Loucy (cell line): ENCODE measurements at regions not wholly inside any gene's neighbourhood (a gene's known extent, or its start where the extent isn't known, plus 50 kb on each side); places are given as distances from the start of the nearest gene placed in this dataset.

Experiments used
- H2AFZ ChIP-seq: fragments of 200-600 bp; sonication (generic); 2 replicates; pipeline ENCODE4 v1.6.0; 2016; ENCODE audit warnings: antibody characterized with exemption, mild to moderate bottlenecking, low read length, moderate library complexity
- H3F3A ChIP-seq: fragments of 200-600 bp; 2 replicates; pipeline ENCODE4 v1.6.0; 2016; ENCODE audit warnings: antibody characterized with exemption, low read depth, mild to moderate bottlenecking
- H3K27me3 ChIP-seq: fragments of 200-600 bp; sonication (generic); 2 replicates; pipeline ENCODE4 v1.6.1; 2014; ENCODE audit warnings: low read length, mild to moderate bottlenecking; ENCODE audit not compliant: insufficient read depth, poor library complexity, severe bottlenecking
- H3K36me3 ChIP-seq: fragments of 200-600 bp; sonication (generic); 2 replicates; pipeline ENCODE4 v1.6.1; 2016; ENCODE audit warnings: low read length; ENCODE audit not compliant: insufficient read depth
- H3K4me1 ChIP-seq: fragments of 200-600 bp; sonication (generic); 2 replicates; pipeline ENCODE4 v1.5.1; 2014; ENCODE audit warnings: low read length, mild to moderate bottlenecking; ENCODE audit not compliant: insufficient read depth, poor library complexity, severe bottlenecking
- H3K4me2 ChIP-seq: fragments of 200-600 bp; sonication (generic); 2 replicates; pipeline ENCODE4 v1.6.0; 2014; ENCODE audit warnings: antibody characterized with exemption, low read length, low read depth, mild to moderate bottlenecking; ENCODE audit not compliant: poor library complexity, severe bottlenecking
- H3K4me3 ChIP-seq: fragments of 200-600 bp; sonication (generic); 2 replicates; pipeline ENCODE4 v1.5.1; 2014; ENCODE audit warnings: low read length, mild to moderate bottlenecking, mixed read lengths; ENCODE audit not compliant: poor library complexity, severe bottlenecking
- H3K79me2 ChIP-seq: fragments of 200-600 bp; sonication (generic); 2 replicates; pipeline ENCODE4 v1.6.1; 2014; ENCODE audit warnings: low read length; ENCODE audit not compliant: insufficient read depth
- H3K9ac ChIP-seq: fragments of 200-600 bp; sonication (generic); 2 replicates; pipeline ENCODE4 v1.6.0; 2014; ENCODE audit warnings: mild to moderate bottlenecking, low read depth, low read length, moderate library complexity; ENCODE audit not compliant: poor library complexity, severe bottlenecking
- H3K9me2 ChIP-seq: fragments of 200-600 bp; sonication (generic); replicated peaks from 2 replicates; pipeline ENCODE4 v1.6.1; 2016; ENCODE audit warnings: low read depth, low read length, mixed read lengths
- H3K9me3 ChIP-seq: fragments of 200-600 bp; sonication (generic); 2 replicates; pipeline ENCODE4 v1.6.1; 2014; ENCODE audit warnings: mild to moderate bottlenecking, antibody characterized with exemption, low read length, low read depth; ENCODE audit not compliant: insufficient read depth
- H4K20me1 ChIP-seq: fragments of 200-600 bp; sonication (generic); 2 replicates; pipeline ENCODE4 v1.6.0; 2014; ENCODE audit warnings: antibody characterized with exemption, low read length, mild to moderate bottlenecking; ENCODE audit not compliant: insufficient read depth, poor library complexity, severe bottlenecking
- EZH2phosphoT487 ChIP-seq: fragments of 200-600 bp; IDR thresholded peaks from 2 replicates; pipeline ENCODE4 v1.6.1; 2018; ENCODE audit warnings: antibody characterized with exemption, mild to moderate bottlenecking, moderate library complexity, borderline replicate concordance
- TF ChIP-seq, protein P1 (sequence below): fragments of 200-600 bp; sonication (generic); conservative IDR thresholded peaks from 2 replicates; pipeline ENCODE4 v1.5.1; 2014; ENCODE audit warnings: mild to moderate bottlenecking, antibody characterized with exemption, low read length

GRCh38 chr19:30621326-30621920 lies 249.2 kb downstream of the ZNF536 start:
- TF ChIP-seq, protein P1, sequence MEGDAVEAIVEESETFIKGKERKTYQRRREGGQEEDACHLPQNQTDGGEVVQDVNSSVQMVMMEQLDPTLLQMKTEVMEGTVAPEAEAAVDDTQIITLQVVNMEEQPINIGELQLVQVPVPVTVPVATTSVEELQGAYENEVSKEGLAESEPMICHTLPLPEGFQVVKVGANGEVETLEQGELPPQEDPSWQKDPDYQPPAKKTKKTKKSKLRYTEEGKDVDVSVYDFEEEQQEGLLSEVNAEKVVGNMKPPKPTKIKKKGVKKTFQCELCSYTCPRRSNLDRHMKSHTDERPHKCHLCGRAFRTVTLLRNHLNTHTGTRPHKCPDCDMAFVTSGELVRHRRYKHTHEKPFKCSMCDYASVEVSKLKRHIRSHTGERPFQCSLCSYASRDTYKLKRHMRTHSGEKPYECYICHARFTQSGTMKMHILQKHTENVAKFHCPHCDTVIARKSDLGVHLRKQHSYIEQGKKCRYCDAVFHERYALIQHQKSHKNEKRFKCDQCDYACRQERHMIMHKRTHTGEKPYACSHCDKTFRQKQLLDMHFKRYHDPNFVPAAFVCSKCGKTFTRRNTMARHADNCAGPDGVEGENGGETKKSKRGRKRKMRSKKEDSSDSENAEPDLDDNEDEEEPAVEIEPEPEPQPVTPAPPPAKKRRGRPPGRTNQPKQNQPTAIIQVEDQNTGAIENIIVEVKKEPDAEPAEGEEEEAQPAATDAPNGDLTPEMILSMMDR: no peak
- TF ChIP-seq EZH2phosphoT487: no peak
- H3K4me3 ChIP-seq: no peak overlapping the region
- no peaks in the 10 kb centered on the region for H3K79me2 ChIP-seq
- no peaks in the 10 kb centered on the region for H3F3A ChIP-seq
- H3K4me2 ChIP-seq: no peak overlapping the region
- no peaks in the 10 kb centered on the region for H3K9me2 ChIP-seq
- no peak overlapping the region for H2AFZ ChIP-seq
- H3K36me3 ChIP-seq: no peaks in the 10 kb centered on the region
- no peaks in the 10 kb centered on the region for H3K27me3 ChIP-seq
- peaks cover 3% of the 10 kb centered on the region; the same call in 1 of the 2 replicates for H3K9me3 ChIP-seq
- H4K20me1 ChIP-seq: no peaks in the 10 kb centered on the region
- H3K4me1 ChIP-seq: no peaks in the 10 kb centered on the region
- no peak overlapping the region for H3K9ac ChIP-seq

DNA sequence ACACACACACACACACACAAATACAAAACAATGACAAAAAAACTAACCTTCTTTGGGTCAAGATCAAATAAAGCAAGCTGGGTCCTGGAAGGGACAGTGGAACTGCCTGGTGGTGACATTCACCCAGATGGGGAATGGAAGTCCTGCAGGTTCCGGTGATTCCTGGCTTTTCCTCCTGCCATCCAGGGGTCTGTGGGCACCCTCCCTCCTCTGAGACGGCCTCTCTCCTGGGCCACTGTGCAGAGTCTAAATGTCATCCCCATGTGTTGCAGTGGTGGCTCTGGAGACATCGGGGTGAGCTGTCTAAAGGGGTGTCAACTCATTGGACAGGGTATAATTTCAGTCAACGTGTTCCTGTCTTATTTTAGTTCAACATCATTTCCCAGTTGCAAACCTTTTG lies 248.2 kb downstream of the ZNF536 start:
- Histone ChIP-seq H2AFZ (no peak overlapping the region), H3K9ac (no peak overlapping the region), H3K79me2 (no peaks in the 10 kb centered on the region), H3K4me1 (no peaks in the 10 kb centered on the region), H3K36me3 (no peaks in the 10 kb centered on the region), H3K9me3 (0 out of 2 replicates have a peak, but pooled peaks cover 3% of the 10 kb centered on the region), H3K9me2 (no peaks in the 10 kb centered on the region), H3K27me3 (no peaks in the 10 kb centered on the region), H3K4me2 (no peak overlapping the region), H3K4me3 (no peak overlapping the region), H3F3A (no peaks in the 10 kb centered on the region), H4K20me1 (no peaks in the 10 kb centered on the region)
- no peak for TF ChIP-seq EZH2phosphoT487
- TF ChIP-seq, protein P1: no peak

GRCh38 chr19:30609656-30610270 lies 237.6 kb downstream of the ZNF536 start:
- H3F3A ChIP-seq: no peaks in the 10 kb centered on the region
- TF ChIP-seq EZH2phosphoT487: no peak
- TF ChIP-seq, protein P1: no peak
- no peak overlapping the region for H3K4me2 ChIP-seq
- H3K79me2 ChIP-seq: no peaks in the 10 kb centered on the region
- no peaks in the 10 kb centered on the region; the same call in 1 of the 2 replicates for H3K9me3 ChIP-seq
- no peak overlapping the region for H2AFZ ChIP-seq
- H3K4me3 ChIP-seq: no peak overlapping the region
- no peaks in the 10 kb centered on the region for H4K20me1 ChIP-seq
- no peak overlapping the region for H3K9ac ChIP-seq
- H3K27me3 ChIP-seq: no peaks in the 10 kb centered on the region
- no peaks in the 10 kb centered on the region for H3K9me2 ChIP-seq
- no peaks in the 10 kb centered on the region for H3K36me3 ChIP-seq
- H3K4me1 ChIP-seq: no peaks in the 10 kb centered on the region
